HL-60 (cell line): ENCODE measurements at regions not wholly inside any gene's neighbourhood (a gene's known extent, or its start where the extent isn't known, plus 50 kb on each side); places are given as distances from the start of the nearest gene placed in this dataset.

Experiments used
- GABPA ChIP-seq: IDR thresholded peaks from 2 replicates; pipeline ENCODE4 v1.6.1; 2012; ENCODE audit warnings: low read depth
- POLR2AphosphoS5 ChIP-seq: IDR thresholded peaks from 2 replicates; pipeline ENCODE4 v1.6.1; 2012; ENCODE audit warnings: low read depth
- TF ChIP-seq, protein P1 (sequence below): IDR thresholded peaks from one replicate; pipeline ENCODE4 v1.5.1; 2011; ENCODE audit warnings: low read length, control low read depth, inconsistent platforms; ENCODE audit not compliant: insufficient read depth
- TF ChIP-seq, protein P2 (sequence below): IDR thresholded peaks from 2 replicates; pipeline ENCODE4 v1.6.1; 2012; ENCODE audit warnings: low read depth; ENCODE audit not compliant: insufficient replicate concordance

DNA sequence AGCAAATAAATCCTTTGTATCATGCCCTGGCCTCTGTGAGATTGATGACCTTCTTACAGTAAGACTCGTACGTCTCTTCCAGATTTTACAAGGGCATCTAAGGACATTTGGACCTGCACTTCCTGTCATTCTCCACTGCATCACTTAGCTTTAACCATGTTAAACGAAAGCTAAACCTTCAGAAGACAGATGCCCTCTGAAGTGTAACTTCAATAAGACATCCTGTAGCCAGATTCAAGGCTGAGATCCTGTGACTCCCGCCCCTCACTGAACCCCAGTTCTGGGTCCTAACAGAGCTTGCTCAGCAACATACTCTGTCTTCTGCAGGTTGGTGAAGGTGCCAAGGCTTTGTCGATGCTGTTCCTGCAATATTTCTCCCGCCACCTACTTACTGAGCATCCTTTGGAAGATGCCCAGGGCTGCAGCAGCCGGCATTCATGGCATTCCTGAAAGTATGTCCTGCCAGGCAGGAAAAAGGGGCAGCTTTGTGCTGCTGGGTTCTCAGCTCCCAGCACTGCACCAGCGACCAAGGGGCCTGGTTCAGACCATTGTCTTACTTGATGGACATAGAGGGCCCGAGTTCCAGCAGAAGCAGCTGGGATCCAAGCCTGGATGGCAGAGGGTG is 131.1 kb downstream of the AXIN2 start:
- TF ChIP-seq POLR2AphosphoS5 (no peak), GABPA (no peak)
- TF ChIP-seq, protein P1, sequence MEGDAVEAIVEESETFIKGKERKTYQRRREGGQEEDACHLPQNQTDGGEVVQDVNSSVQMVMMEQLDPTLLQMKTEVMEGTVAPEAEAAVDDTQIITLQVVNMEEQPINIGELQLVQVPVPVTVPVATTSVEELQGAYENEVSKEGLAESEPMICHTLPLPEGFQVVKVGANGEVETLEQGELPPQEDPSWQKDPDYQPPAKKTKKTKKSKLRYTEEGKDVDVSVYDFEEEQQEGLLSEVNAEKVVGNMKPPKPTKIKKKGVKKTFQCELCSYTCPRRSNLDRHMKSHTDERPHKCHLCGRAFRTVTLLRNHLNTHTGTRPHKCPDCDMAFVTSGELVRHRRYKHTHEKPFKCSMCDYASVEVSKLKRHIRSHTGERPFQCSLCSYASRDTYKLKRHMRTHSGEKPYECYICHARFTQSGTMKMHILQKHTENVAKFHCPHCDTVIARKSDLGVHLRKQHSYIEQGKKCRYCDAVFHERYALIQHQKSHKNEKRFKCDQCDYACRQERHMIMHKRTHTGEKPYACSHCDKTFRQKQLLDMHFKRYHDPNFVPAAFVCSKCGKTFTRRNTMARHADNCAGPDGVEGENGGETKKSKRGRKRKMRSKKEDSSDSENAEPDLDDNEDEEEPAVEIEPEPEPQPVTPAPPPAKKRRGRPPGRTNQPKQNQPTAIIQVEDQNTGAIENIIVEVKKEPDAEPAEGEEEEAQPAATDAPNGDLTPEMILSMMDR = no peak
- TF ChIP-seq, protein P2, sequence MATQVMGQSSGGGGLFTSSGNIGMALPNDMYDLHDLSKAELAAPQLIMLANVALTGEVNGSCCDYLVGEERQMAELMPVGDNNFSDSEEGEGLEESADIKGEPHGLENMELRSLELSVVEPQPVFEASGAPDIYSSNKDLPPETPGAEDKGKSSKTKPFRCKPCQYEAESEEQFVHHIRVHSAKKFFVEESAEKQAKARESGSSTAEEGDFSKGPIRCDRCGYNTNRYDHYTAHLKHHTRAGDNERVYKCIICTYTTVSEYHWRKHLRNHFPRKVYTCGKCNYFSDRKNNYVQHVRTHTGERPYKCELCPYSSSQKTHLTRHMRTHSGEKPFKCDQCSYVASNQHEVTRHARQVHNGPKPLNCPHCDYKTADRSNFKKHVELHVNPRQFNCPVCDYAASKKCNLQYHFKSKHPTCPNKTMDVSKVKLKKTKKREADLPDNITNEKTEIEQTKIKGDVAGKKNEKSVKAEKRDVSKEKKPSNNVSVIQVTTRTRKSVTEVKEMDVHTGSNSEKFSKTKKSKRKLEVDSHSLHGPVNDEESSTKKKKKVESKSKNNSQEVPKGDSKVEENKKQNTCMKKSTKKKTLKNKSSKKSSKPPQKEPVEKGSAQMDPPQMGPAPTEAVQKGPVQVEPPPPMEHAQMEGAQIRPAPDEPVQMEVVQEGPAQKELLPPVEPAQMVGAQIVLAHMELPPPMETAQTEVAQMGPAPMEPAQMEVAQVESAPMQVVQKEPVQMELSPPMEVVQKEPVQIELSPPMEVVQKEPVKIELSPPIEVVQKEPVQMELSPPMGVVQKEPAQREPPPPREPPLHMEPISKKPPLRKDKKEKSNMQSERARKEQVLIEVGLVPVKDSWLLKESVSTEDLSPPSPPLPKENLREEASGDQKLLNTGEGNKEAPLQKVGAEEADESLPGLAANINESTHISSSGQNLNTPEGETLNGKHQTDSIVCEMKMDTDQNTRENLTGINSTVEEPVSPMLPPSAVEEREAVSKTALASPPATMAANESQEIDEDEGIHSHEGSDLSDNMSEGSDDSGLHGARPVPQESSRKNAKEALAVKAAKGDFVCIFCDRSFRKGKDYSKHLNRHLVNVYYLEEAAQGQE = no peak
